DND-41 (cell line): ENCODE measurements at regions not wholly inside any gene's neighbourhood (a gene's known extent, or its start where the extent isn't known, plus 50 kb on each side); places are given as distances from the start of the nearest gene placed in this dataset.

ENCODE experiments used
- CTCF ChIP-seq: IDR thresholded peaks from 2 replicates; pipeline ENCODE4 v1.5.1; 2012; ENCODE audit warnings: borderline replicate concordance, low read length, moderate library complexity, mild to moderate bottlenecking; ENCODE audit not compliant: poor library complexity, severe bottlenecking; ENCODE audit errors: extremely low read depth
- EZH2 ChIP-seq: IDR thresholded peaks from 3 replicates; pipeline ENCODE4 v1.6.1; 2012; ENCODE audit warnings: borderline replicate concordance, low read depth, mild to moderate bottlenecking, moderate library complexity, low read length, inconsistent platforms; ENCODE audit not compliant: severe bottlenecking

DNA sequence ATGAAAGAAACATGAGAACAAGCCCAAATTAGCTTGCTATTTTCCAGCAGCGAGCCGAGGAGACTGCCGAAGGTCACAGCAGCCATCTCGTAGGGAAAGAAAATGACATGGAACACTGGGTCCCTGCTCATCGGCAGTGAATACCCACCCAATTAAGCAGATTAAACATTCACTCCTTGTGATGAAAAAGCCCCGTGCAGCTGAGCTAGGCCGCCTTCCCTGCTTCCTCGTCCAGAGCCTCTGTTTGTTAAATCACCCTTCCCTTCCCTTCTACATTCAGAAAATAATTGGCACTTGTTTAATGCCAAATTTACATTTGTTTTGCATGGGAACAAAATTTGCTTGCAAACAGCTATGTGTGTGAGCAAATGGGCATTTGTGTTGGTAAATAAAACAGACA, 342.5 kb downstream of the RMST start:
- TF ChIP-seq CTCF = no peak
- TF ChIP-seq EZH2 = no peak
